ENCODE measurements at regions not wholly inside any gene's neighbourhood (a gene's known extent, or its start where the extent isn't known, plus 50 kb on each side); places are given as distances from the start of the nearest gene placed in this dataset.

DNA sequence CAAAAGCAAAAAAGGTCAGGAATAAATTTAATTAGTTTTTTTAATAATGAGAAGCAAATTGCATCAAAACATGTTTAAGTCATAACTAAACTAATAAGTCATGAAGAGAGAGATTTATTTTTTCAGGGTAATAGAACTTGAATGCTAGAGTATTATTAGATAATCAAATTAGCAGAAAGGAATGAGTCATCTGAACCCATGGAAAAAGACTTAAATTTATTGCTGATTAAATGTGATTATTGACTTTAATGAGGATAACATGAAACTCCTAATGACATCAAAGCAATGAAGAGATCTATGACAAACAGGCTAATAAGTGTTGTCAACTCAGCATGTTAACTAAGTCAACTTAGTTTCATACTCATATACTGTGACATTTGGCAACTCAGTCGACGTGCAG, 264.2 kb downstream of the USP25 start:
- TF ChIP-seq, protein P1, sequence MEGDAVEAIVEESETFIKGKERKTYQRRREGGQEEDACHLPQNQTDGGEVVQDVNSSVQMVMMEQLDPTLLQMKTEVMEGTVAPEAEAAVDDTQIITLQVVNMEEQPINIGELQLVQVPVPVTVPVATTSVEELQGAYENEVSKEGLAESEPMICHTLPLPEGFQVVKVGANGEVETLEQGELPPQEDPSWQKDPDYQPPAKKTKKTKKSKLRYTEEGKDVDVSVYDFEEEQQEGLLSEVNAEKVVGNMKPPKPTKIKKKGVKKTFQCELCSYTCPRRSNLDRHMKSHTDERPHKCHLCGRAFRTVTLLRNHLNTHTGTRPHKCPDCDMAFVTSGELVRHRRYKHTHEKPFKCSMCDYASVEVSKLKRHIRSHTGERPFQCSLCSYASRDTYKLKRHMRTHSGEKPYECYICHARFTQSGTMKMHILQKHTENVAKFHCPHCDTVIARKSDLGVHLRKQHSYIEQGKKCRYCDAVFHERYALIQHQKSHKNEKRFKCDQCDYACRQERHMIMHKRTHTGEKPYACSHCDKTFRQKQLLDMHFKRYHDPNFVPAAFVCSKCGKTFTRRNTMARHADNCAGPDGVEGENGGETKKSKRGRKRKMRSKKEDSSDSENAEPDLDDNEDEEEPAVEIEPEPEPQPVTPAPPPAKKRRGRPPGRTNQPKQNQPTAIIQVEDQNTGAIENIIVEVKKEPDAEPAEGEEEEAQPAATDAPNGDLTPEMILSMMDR (IDR thresholded peaks at IDR 0.05; ENCODE audit: control extremely low read depth, extremely low read depth): no peak
- Histone ChIP-seq H3K9ac (ENCODE audit: insufficient read depth in 1 of 2, low read length in 2 of 2) (no peak overlapping the region), H3K27ac (ENCODE audit: low read depth in 1 of 2, low read length in 1 of 2) (no peak overlapping the region), H3K36me3 (ENCODE audit: control insufficient read depth in 4 of 4, insufficient read depth in 4 of 4, low read length in 4 of 4) (no peaks in the 10 kb centered on the region), H3K9me3 (ENCODE audit: control insufficient read depth in 4 of 4, insufficient read depth in 3 of 4, low read length in 3 of 4) (no peaks in the 10 kb centered on the region), H3K4me1 (ENCODE audit: control insufficient read depth in 5 of 5, insufficient read depth in 5 of 5, low read length in 5 of 5) (no peaks in the 10 kb centered on the region), H3K27me3 (ENCODE audit: control insufficient read depth in 3 of 3, insufficient read depth in 3 of 3, low read length in 2 of 3) (no peaks in the 10 kb centered on the region), H3K4me3 (no peak overlapping the region)
- no peak for DNase-seq
- no peak for ATAC-seq (ENCODE audit: insufficient read depth, low FRiP score)
- WGBS, 2 donors: 96 to 98% methylated on average over 2 of the region's 2 CpGs

DNA sequence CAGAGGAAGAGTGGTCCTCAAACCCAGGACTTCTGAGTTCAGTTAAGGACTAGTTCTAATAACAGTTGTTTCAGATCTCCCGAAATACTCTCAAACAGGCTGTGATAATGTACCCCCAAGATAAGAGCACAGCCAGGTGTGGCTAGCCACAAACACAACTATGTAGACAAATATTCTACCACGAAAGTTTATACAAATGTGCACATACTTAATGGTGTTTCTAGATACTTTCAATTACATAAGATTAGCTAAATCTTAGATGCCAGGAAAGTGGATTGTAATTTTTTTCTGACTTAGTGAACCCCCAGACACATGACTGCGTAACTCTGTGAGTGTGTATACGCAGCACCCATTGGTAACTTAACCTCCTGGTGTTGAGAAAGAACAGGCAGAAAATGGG, 270.0 kb downstream of the USP25 start:
- Histone ChIP-seq H3K27me3 (ENCODE audit: control insufficient read depth in 3 of 3, insufficient read depth in 3 of 3, low read length in 2 of 3) (no peaks in the 10 kb centered on the region), H3K27ac (ENCODE audit: low read depth in 1 of 2, low read length in 1 of 2) (no peak overlapping the region), H3K36me3 (ENCODE audit: control insufficient read depth in 4 of 4, insufficient read depth in 4 of 4, low read length in 4 of 4) (no peaks in the 10 kb centered on the region), H3K4me3 (no peak overlapping the region), H3K9ac (ENCODE audit: insufficient read depth in 1 of 2, low read length in 2 of 2) (no peak overlapping the region), H3K9me3 (ENCODE audit: control insufficient read depth in 4 of 4, insufficient read depth in 3 of 4, low read length in 3 of 4) (no peaks in the 10 kb centered on the region), H3K4me1 (ENCODE audit: control insufficient read depth in 5 of 5, insufficient read depth in 5 of 5, low read length in 5 of 5) (peaks cover 0 to 8% (median 0%) of the 10 kb centered on the region in 5 donors)
- DNase-seq: no peak
- no peak for ATAC-seq (ENCODE audit: insufficient read depth, low FRiP score)
- TF ChIP-seq, protein P1 (IDR thresholded peaks at IDR 0.05; ENCODE audit: control extremely low read depth, extremely low read depth): no peak
- WGBS, 2 donors: 86 to 91% methylated on average over 4 of the region's 4 CpGs

DNA sequence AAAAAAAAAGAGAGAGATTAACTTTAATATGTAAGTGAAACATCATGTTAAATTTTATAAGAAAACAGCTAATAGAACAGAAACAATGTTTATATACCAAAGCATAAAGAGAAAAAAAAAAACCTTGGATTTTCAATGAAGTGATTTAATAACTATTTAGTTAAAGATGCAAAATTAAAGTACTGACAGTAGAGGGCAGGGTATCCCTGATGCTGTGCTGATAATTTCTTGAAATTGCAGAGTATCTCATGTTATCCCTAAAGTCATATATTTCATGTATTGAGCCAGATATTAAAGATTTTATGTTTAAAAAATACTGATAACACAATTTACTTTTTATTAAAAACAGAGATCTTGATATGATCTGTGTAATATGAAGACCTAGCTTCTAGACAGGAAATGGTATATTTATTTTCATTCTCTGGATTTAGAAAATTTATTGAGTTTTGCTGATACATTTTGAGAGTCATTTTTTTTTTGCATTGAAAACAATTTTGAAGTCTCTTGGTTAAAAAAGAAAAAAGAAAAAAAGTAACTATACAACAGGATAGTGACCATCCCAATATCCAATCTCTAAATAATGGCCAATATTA, 273.2 kb downstream of the USP25 start:
- H3K9ac ChIP-seq (ENCODE audit: insufficient read depth in 1 of 2, low read length in 2 of 2): no peak overlapping the region
- DNase-seq (peak; percentile 13 to 65 (median 60)), ATAC-seq (ENCODE audit: insufficient read depth, low FRiP score) (no peak)
- H3K36me3 ChIP-seq (ENCODE audit: control insufficient read depth in 4 of 4, insufficient read depth in 4 of 4, low read length in 4 of 4): no peaks in the 10 kb centered on the region
- no peaks in the 10 kb centered on the region for H3K9me3 ChIP-seq (ENCODE audit: control insufficient read depth in 4 of 4, insufficient read depth in 3 of 4, low read length in 3 of 4)
- no peak overlapping the region for H3K27ac ChIP-seq (ENCODE audit: low read depth in 1 of 2, low read length in 1 of 2)
- no peaks in the 10 kb centered on the region for H3K27me3 ChIP-seq (ENCODE audit: control insufficient read depth in 3 of 3, insufficient read depth in 3 of 3, low read length in 2 of 3)
- H3K4me1 ChIP-seq (ENCODE audit: control insufficient read depth in 5 of 5, insufficient read depth in 5 of 5, low read length in 5 of 5): peaks cover 0 to 8% (median 0%) of the 10 kb centered on the region in 5 donors
- TF ChIP-seq, protein P1 (IDR thresholded peaks at IDR 0.05; ENCODE audit: control extremely low read depth, extremely low read depth): no peak
- no peak overlapping the region for H3K4me3 ChIP-seq

DNA sequence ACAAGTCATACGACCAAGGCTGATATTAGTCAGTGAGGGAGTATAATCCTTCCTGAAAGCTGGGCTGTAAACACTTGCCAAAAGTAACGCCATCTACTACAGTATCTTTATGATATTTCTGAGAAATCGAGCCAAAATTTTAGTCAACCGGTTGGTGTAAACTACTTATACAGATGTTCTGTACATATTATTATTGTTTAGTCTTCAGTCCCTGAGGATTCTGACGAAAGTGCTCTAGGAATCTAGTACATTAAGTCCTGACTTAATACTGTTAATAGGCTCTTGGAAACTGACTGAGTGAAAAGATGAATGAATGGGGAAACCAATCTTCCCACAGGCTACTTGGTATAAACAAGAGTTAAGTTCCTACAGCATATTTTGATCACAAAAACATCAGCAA, 274.3 kb downstream of the USP25 start:
- H3K9me3 ChIP-seq (ENCODE audit: control insufficient read depth in 4 of 4, insufficient read depth in 3 of 4, low read length in 3 of 4): no peaks in the 10 kb centered on the region
- 62 to 69% methylated on average over 5 of the region's 5 CpGs for WGBS, 2 donors
- no peaks in the 10 kb centered on the region for H3K36me3 ChIP-seq (ENCODE audit: control insufficient read depth in 4 of 4, insufficient read depth in 4 of 4, low read length in 4 of 4)
- peak in 2 of 3 donors; percentile 29 to 39 for DNase-seq
- no peak for ATAC-seq (ENCODE audit: insufficient read depth, low FRiP score)
- H3K9ac ChIP-seq (ENCODE audit: insufficient read depth in 1 of 2, low read length in 2 of 2): no peak overlapping the region
- no peak overlapping the region for H3K4me3 ChIP-seq
- peaks cover 0 to 8% (median 0%) of the 10 kb centered on the region in 5 donors for H3K4me1 ChIP-seq (ENCODE audit: control insufficient read depth in 5 of 5, insufficient read depth in 5 of 5, low read length in 5 of 5)
- TF ChIP-seq, protein P1 (IDR thresholded peaks at IDR 0.05; ENCODE audit: control extremely low read depth, extremely low read depth): no peak
- no peaks in the 10 kb centered on the region for H3K27me3 ChIP-seq (ENCODE audit: control insufficient read depth in 3 of 3, insufficient read depth in 3 of 3, low read length in 2 of 3)
- H3K27ac ChIP-seq (ENCODE audit: low read depth in 1 of 2, low read length in 1 of 2): no peak overlapping the region

All from lung (tissue), 11 donors.